Panc1 (cell line): ENCODE measurements at regions not wholly inside any gene's neighbourhood (a gene's known extent, or its start where the extent isn't known, plus 50 kb on each side); places are given as distances from the start of the nearest gene placed in this dataset.

Source experiments
- CTCF ChIP-seq: fragments of 450-650 bp; IDR thresholded peaks from 2 replicates; pipeline ENCODE4 v1.5.1; 2017; ENCODE audit warnings: mild to moderate bottlenecking
- REST ChIP-seq, 2 experiments: IDR thresholded peaks; 2 replicates each; pipeline ENCODE4 v1.6.1; 2011 to 2012; ENCODE audit warnings: low read depth in 2 of 2, control low read depth in 1 of 2, low read length in 1 of 2, mild to moderate bottlenecking in 1 of 2, moderate library complexity in 1 of 2; ENCODE audit not compliant: insufficient read depth in 1 of 2
- SIN3A ChIP-seq: IDR thresholded peaks from 2 replicates; pipeline ENCODE4 v1.6.1; 2012; ENCODE audit warnings: low read depth, mild to moderate bottlenecking, low read length, moderate library complexity, borderline replicate concordance; ENCODE audit not compliant: insufficient read depth
- TCF7L2 ChIP-seq: IDR thresholded peaks from 2 replicates; pipeline ENCODE4 v1.6.1; 2011; ENCODE audit warnings: mild to moderate bottlenecking, low read depth, low read length, inconsistent platforms

GRCh38 chr3:87835236-87835635, 223.6 kb downstream of the CGGBP1 start:
- TF ChIP-seq CTCF (no peak), TCF7L2 (no peak), REST (IDR thresholded peaks at IDR 0.05; ENCODE audit: insufficient read depth in 1 of 2, low read depth in 2 of 2, low read length in 1 of 2) (no peak), SIN3A (no peak)
